Caco-2 (cell line): ENCODE measurements at regions not wholly inside any gene's neighbourhood (a gene's known extent, or its start where the extent isn't known, plus 50 kb on each side); places are given as distances from the start of the nearest gene placed in this dataset.

Source experiments
- BruUV-seq: library from RNA; stranded (reverse); fragments of 400-500 nt; replicated peaks from 2 replicates; lab custom pipeline; 2021; lab: Mats Ljungman, UMichigan
- CTCF ChIA-PET: fragments of 300-600 bp; sonication (Branson Sonifier 250); formaldehyde crosslinking; loops from one replicate; lab custom pipeline; 2022; ENCODE audit warnings: antibody characterized with exemption; lab: Charles Lee
- POLR2A ChIA-PET: fragments of 300-600 bp; sonication (Branson Sonifier 250); formaldehyde crosslinking; loops from one replicate; lab custom pipeline; 2022; ENCODE audit warnings: antibody characterized with exemption; lab: Charles Lee
- DNase-seq, 2 experiments: peaks; one replicate each; pipeline versions ENCODE4 v3.0.0 to v3.0.0-alpha.2; 2020 to 2022
- H3K27me3 ChIP-seq: replicated peaks from 2 replicates; pipeline ENCODE4 v1.6.0; 2011; ENCODE audit warnings: low read length; ENCODE audit not compliant: control insufficient read depth, insufficient read depth
- H3K36me3 ChIP-seq: 2 replicates; pipeline ENCODE4 v1.5.1; 2011; ENCODE audit warnings: low read length; ENCODE audit not compliant: control insufficient read depth, insufficient read depth
- H3K4me1 ChIP-seq: fragments of 250-450 bp; sonication (Bioruptor Pico); 2 replicates; pipeline ENCODE4 v1.5.1; 2020; ENCODE audit warnings: mild to moderate bottlenecking
- H3K4me3 ChIP-seq: 2 replicates; pipeline ENCODE4 v1.5.1; 2011; ENCODE audit warnings: low read depth, mild to moderate bottlenecking, control low read depth, low read length
- H3K9me3 ChIP-seq: fragments of 250-450 bp; sonication (Bioruptor Pico); 2 replicates; pipeline ENCODE4 v1.5.1; 2020; ENCODE audit warnings: mild to moderate bottlenecking, moderate library complexity
- H3K27ac Mint-ChIP-seq: one replicate; pipeline ENCODE4 v1.8.0; 2022; ENCODE audit warnings: mixed read lengths; ENCODE audit not compliant: unreplicated experiment
- H3K27me3 Mint-ChIP-seq: one replicate; pipeline ENCODE4 v1.8.0; 2022; ENCODE audit warnings: mixed read lengths; ENCODE audit not compliant: insufficient read depth, unreplicated experiment
- H3K36me3 Mint-ChIP-seq: one replicate; pipeline ENCODE4 v1.8.0; 2022; ENCODE audit warnings: mild to moderate bottlenecking, mixed read lengths; ENCODE audit not compliant: insufficient read depth, unreplicated experiment
- H3K4me1 Mint-ChIP-seq: one replicate; pipeline ENCODE4 v1.8.0; 2022; ENCODE audit warnings: low read depth, mixed read lengths; ENCODE audit not compliant: unreplicated experiment
- H3K4me3 Mint-ChIP-seq: one replicate; pipeline ENCODE4 v1.8.0; 2022; ENCODE audit warnings: mild to moderate bottlenecking, moderate library complexity, mixed read lengths; ENCODE audit not compliant: unreplicated experiment
- H3K9me3 Mint-ChIP-seq: one replicate; pipeline ENCODE4 v1.8.0; 2022; ENCODE audit warnings: mixed read lengths; ENCODE audit not compliant: unreplicated experiment
- CTCF ChIP-seq, 2 experiments: fragments of 200-600 bp in 1 of 2; IDR thresholded peaks; 1 replicate in 1 of 2; 2 replicates in 1 of 2; pipeline versions ENCODE4 v1.5.1 to v1.8.0; 2011 to 2022; ENCODE audit warnings: antibody characterized with exemption in 1 of 2, control low read depth in 1 of 2, inconsistent platforms in 1 of 2, low read depth in 1 of 2, low read length in 1 of 2, mild to moderate bottlenecking in 1 of 2, moderate library complexity in 1 of 2; ENCODE audit not compliant: insufficient read depth in 1 of 2, severe bottlenecking in 1 of 2, unreplicated experiment in 1 of 2
- intact Hi-C: fragments of 100-400 bp; cut with micrococcal nuclease; formaldehyde crosslinking; loops from one replicate; pipeline ENCODE4 v1.10.0; 2022; ENCODE audit not compliant: unreplicated experiment

GRCh38 chr7:24500599-24500998 is 72.7 kb upstream of the PALS2 start:
- Mint-ChIP-seq H3K36me3 (no peaks in the 10 kb centered on the region), H3K27ac (no peak overlapping the region), H3K4me1 (peaks cover 2% of the 10 kb centered on the region), H3K27me3 (no peaks in the 10 kb centered on the region), H3K4me3 (no peak overlapping the region), H3K9me3 (no peaks in the 10 kb centered on the region)
- intact Hi-C loops: no loop called here
- POLR2A ChIA-PET: no interaction called here
- no peaks in the 10 kb centered on the region for H3K9me3 ChIP-seq
- CTCF ChIA-PET: no interaction called here
- no peak for TF ChIP-seq CTCF (IDR thresholded peaks at IDR 0.05; ENCODE audit: insufficient read depth in 1 of 2, low read depth in 1 of 2, low read length in 1 of 2, severe bottlenecking in 1 of 2, unreplicated experiment in 1 of 2)
- no peak overlapping the region for H3K4me3 ChIP-seq
- H3K36me3 ChIP-seq: no peaks in the 10 kb centered on the region
- no TSS peak for BruUV-seq
- H3K4me1 ChIP-seq: no peaks in the 10 kb centered on the region
- DNase-seq: no peak
- H3K27me3 ChIP-seq: no peaks in the 10 kb centered on the region

- TF ChIP-seq CTCF (IDR thresholded peaks at IDR 0.05; ENCODE audit: insufficient read depth in 1 of 2, low read depth in 1 of 2, low read length in 1 of 2, severe bottlenecking in 1 of 2, unreplicated experiment in 1 of 2): no peak
- Histone ChIP-seq H3K4me1 (peaks cover 2% of the 10 kb centered on the region; the same call in 1 of the 2 replicates), H3K27me3 (no peaks in the 10 kb centered on the region), H3K9me3 (no peaks in the 10 kb centered on the region), H3K4me3 (no peak overlapping the region), H3K36me3 (no peaks in the 10 kb centered on the region)
- H3K9me3 Mint-ChIP-seq: peaks cover 2% of the 10 kb centered on the region
- no peak overlapping the region for H3K27ac Mint-ChIP-seq
- BruUV-seq: no TSS peak
- POLR2A ChIA-PET: no interaction called here
- no peak overlapping the region for H3K4me3 Mint-ChIP-seq
- no peak for DNase-seq
- intact Hi-C loops: no loop called here
- peaks cover 6% of the 10 kb centered on the region for H3K4me1 Mint-ChIP-seq
- H3K27me3 Mint-ChIP-seq: no peaks in the 10 kb centered on the region
- no peaks in the 10 kb centered on the region for H3K36me3 Mint-ChIP-seq
- CTCF ChIA-PET: no interaction called here
These were observed 72.2 kb upstream of the PALS2 start for GRCh38 chr7:24501009-24501408.

GRCh38 chr7:24501443-24502134 is 71.7 kb upstream of the PALS2 start:
- TF ChIP-seq CTCF (IDR thresholded peaks at IDR 0.05; ENCODE audit: insufficient read depth in 1 of 2, low read depth in 1 of 2, low read length in 1 of 2, severe bottlenecking in 1 of 2, unreplicated experiment in 1 of 2): no peak
- no peak overlapping the region for H3K4me3 Mint-ChIP-seq
- H3K4me1 ChIP-seq: peaks cover 7% of the 10 kb centered on the region
- 0 out of 2 replicates have a peak, but pooled peaks cover 4% of the 10 kb centered on the region for H3K9me3 ChIP-seq
- intact Hi-C loops: no loop called here
- H3K36me3 Mint-ChIP-seq: no peaks in the 10 kb centered on the region
- no peak for DNase-seq
- no TSS peak for BruUV-seq
- peaks cover 12% of the 10 kb centered on the region for H3K4me1 Mint-ChIP-seq
- no peaks in the 10 kb centered on the region for H3K36me3 ChIP-seq
- POLR2A ChIA-PET: no interaction called here
- CTCF ChIA-PET: no interaction called here
- peaks cover 8% of the 10 kb centered on the region for H3K9me3 Mint-ChIP-seq
- H3K4me3 ChIP-seq: no peak overlapping the region
- no peaks in the 10 kb centered on the region for H3K27me3 Mint-ChIP-seq
- H3K27me3 ChIP-seq: no peaks in the 10 kb centered on the region
- H3K27ac Mint-ChIP-seq: no peak overlapping the region
